Stimulated activated CD8-positive, alpha-beta memory T cell treated with anti-CD3 and anti-CD28 coated beads, Interleukin-12 subunit alpha, Interleukin-12 subunit beta, amount 100 ng/mL, for 24 hours (primary cell): ENCODE measurements at regions not wholly inside any gene's neighbourhood (a gene's known extent, or its start where the extent isn't known, plus 50 kb on each side); places are given as distances from the start of the nearest gene placed in this dataset.

Experiments used
- DNase-seq: peaks from one replicate; pipeline ENCODE4 v3.0.0-alpha.2; 2020; ENCODE audit errors: extremely low read depth

GRCh38 chr14:101706509-101707067, 54.9 kb upstream of the PPP2R5C start:
- DNase-seq: no peak

- no peak for DNase-seq
These were observed 54.3 kb upstream of the PPP2R5C start for GRCh38 chr14:101707068-101707842.

DNA sequence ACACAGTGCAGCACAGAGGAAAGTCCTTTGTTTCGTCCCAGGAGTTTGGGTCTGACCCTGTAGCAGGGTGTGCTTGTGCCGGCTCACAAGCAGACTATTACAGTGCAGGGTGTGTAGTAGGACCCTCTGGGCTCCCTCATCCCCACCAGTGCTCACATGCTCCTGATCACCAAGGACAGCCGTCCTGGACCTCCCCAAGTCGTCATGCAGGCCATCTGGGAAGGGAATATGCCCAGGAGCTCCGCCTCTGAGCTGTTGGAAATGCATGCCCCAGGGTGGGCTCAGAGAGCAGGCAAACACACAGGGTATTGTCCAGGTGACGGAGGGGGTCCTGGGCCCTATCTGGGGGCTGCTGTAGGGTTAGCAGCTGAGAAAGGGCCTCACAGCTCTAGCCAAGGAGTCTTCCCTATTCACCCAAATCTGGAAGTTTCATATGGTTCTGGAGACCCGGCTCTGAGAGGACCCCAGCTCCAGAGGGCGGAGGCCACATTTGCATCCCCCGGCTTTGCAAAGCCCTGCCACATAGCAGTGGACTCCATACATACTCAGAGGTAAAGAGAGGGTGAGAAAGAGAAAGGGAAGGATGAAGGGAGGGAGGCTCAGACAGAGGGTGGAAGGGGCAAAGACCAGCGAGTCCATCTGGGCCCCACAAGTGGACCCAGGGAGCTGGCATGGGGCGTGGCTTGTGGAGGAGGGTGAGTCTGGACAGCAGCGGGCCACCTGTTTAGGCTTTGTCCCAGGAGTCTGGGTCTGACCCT, 53.5 kb upstream of the PPP2R5C start:
- no peak for DNase-seq

DNA sequence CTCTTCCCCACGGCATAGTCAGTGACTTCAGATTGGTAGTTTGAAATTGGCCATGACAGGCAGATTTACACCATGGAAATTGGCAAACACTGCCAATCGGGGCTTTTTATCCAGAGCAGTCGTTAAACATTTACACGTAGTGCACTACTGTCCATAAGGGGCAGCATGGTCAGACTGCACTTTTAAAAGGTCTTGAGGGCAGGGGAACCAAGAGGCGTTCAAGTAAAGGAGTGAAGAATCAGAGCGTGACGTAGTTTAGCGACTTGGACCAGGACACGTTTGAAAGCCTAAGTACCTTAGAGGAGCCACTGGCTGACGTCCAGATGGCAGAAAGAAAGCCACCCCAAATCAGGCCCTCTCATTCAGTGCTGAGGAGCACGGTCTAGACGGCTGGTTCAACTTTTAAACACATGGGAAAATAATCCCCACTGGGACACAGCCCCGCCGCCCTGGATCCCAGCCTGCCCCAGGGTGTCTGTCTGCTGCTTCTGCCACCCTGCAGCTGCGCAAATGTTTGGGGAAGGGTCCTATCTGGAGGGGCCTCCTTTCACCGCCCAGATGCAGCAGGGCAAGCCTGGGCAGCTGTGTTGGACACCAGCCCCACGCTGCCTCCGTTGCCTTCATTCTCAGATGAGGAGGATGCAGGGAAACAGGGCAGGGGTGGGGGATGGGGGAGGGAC, 52.5 kb upstream of the PPP2R5C start:
- DNase-seq: no peak

DNA sequence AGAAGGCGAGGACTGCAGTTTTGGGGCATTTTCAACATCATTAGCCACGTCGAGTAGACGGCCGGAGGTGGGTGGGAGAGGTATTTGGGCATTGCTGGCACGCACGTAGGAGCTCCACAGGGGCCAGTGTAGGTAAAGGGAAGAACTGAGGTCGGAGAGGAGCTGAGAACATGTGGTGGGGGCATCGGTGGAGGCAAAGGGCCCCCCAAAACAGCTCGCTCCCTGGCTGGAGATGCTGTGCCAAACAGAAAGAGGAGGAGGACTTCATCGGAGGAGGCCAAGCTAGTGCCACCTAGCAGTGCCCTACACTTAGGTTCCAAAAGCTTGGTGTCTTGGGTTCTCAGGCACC, 52.0 kb upstream of the PPP2R5C start:
- DNase-seq: no peak

- DNase-seq: no peak
These were observed 51.3 kb upstream of the PPP2R5C start for GRCh38 chr14:101709962-101710931.

GRCh38 chr14:101711041-101711856, 50.3 kb upstream of the PPP2R5C start:
- no peak for DNase-seq
